Skeletal muscle cell (primary cell): ENCODE measurements at regions not wholly inside any gene's neighbourhood (a gene's known extent, or its start where the extent isn't known, plus 50 kb on each side); places are given as distances from the start of the nearest gene placed in this dataset.
"Not testable (repeated sequence)": the region's sequence is repeated elsewhere in the genome, so short reads cannot be mapped to it uniquely, and the experiment has no call there.

Experiments
- DNase-seq: peaks from one replicate; pipeline ENCODE4 v3.0.0-alpha.2; 2010; ENCODE audit warnings: low read depth
- H3K4me3 ChIP-seq: 2 replicates; pipeline ENCODE4 v1.5.1; 2011; ENCODE audit warnings: low read depth, mild to moderate bottlenecking, control low read depth, low read length, moderate library complexity

- no peak for DNase-seq
- H3K4me3 ChIP-seq, result no peak overlapping the region
Observed at GRCh38 chr15:26212109-26212508, 349.0 kb upstream of the ATP10A start.

DNA sequence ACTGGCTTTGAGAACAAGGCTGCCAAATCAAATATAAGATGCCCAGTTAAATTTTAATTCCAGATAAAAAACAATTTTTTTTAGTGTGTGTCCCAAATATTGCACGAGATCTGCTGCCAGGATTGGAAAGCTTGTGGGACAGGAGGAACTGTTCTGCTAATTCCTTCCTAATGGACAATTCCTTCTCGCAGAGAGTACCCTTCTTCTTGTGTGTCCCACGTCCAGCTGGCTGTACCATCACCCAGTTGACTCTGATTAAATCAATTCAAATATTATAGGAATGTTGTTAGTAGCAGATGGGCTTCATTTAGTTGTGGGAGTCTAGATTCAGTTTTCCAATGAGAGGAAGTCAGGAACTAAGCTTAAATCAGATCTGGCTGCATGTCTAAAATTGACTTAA, 347.9 kb upstream of the ATP10A start:
- no peak overlapping the region for H3K4me3 ChIP-seq
- DNase-seq, result no peak

DNA sequence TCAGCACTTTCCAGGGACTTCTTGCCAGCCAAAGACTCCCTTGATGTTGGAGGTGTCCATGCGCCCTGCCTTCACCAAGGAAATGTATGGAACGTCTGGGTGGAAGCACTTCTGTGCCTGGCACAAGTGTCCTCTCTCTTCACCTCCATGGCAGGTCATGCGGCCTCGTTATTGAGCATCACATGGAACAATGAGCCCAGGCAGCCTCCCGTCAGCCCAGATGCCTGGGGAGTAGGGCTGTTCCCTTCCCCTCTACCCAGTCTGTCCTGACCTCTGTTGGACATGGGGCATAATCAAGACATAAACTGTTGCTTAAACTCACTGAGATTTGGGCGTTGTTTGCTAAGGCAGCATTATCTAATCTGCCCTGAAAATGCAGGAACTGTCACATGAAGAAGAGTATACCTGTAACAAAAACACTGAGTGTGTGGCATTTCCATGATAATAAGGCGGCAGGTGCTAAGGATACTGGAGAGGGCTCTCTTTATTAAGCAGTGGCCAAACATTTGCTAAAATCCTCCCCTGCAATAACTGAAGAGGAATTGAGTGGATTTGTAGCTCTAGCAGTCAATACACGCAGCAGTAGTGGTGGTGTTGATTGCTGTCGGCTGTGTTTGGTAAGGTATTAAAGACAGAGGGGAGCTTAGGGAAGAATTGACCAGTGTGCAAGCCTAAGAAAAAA, 338.2 kb upstream of the ATP10A start:
- DNase-seq, result no peak
- H3K4me3 ChIP-seq, result no peak overlapping the region

- no peak overlapping the region for H3K4me3 ChIP-seq
- no peak for DNase-seq
Observed at GRCh38 chr15:26200427-26200826, 337.3 kb upstream of the ATP10A start.

DNA sequence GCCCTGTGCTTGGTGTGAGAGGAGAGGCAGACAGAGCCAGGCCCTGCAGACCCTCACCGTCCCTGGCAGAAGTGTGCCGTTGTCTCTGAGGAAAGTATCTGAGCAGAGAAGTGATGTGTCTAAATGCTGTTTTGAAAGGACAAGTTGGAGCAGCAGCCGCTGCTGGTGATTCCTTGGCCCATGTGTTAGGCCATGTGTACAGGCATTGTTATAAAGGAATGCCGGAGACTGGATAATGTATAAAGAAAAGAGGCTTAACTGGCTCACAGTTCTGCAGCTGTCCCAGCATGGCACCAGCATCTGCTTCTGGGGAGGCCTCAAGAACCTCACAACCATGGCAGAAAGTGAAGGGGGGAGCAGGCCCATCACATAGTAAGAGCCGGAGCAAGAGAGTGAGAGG, 334.6 kb upstream of the ATP10A start:
- no peak for DNase-seq
- no peak overlapping the region for H3K4me3 ChIP-seq

DNA sequence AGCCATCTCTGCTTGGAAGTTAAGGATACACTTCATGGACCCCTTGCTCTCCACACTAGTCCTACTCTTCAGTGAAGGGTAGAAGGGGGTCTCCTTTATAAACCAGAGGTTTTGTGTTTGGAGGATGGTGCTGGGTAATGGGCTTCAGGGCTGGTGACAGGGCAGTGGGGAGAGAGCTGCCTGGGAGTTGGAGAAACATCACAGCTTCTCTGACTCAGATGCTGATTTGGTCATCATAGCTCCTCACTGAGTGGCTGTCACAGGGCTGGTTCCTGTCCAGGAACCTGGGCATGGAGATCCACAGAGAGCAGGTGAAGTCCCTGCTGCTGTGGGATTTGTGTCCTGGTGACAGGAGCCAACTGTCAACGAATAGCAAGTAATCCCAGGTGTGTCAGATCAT, 333.9 kb upstream of the ATP10A start:
- no peak for DNase-seq
- no peak overlapping the region for H3K4me3 ChIP-seq

GRCh38 chr15:26191193-26191592, 328.1 kb upstream of the ATP10A start:
- DNase-seq, result no peak
- H3K4me3 ChIP-seq, result no peak overlapping the region

GRCh38 chr15:26186138-26186537, 323.0 kb upstream of the ATP10A start:
- DNase-seq, H3K4me3 ChIP-seq: not testable (repeated sequence)

DNA sequence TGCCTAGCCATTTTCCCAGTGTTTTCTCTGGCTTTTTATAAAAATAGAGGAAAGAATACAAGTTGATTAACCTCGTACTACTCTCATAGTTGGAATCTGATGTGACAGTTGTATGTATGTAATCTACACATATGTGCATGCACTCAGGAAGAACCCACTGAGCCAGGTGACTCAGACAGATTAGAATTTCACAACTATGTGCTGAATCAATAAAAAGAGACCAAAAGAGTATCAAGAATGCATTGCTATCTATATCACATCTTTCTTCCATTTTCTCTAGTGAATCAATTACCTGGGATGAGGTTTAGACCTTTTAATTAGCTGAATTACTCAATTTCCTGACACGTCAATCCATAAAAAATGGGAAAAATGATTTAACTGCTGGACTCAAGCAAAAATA, 319.3 kb upstream of the ATP10A start:
- no peak overlapping the region for H3K4me3 ChIP-seq
- DNase-seq, result no peak

GRCh38 chr15:26179906-26180305, 316.8 kb upstream of the ATP10A start:
- H3K4me3 ChIP-seq, result no peak overlapping the region
- DNase-seq, result no peak

DNA sequence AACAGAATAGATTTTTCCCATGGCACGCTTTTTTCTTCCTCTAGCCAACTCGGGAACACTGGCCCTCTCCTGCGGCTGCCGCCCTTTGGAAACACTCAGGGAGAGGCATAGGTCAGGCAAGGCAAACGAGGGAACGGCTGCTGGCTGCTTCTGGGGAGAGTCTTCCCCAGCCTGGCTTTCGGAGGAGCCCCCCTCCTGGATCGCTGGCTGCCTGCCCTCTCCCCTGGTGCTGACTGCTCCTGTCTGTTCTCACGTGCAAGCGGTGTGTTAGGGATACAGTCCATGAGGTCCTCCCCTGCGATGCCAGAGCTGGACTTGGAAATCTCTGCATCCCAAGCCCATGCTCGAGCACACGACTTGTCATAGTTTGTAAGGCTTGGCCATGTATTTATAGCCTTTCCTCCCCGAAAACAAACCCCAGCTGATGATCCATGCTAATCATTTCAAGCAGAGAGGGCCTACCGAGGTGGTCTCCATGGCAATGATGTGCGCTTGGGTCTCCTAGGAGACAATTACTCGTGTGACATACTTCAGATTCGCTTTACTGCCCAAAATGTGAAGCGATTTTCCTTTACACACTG, 315.6 kb upstream of the ATP10A start:
- DNase-seq, result no peak
- no peak overlapping the region for H3K4me3 ChIP-seq

GRCh38 chr15:26177816-26178215, 314.7 kb upstream of the ATP10A start:
- no peak overlapping the region for H3K4me3 ChIP-seq
- no peak for DNase-seq

DNA sequence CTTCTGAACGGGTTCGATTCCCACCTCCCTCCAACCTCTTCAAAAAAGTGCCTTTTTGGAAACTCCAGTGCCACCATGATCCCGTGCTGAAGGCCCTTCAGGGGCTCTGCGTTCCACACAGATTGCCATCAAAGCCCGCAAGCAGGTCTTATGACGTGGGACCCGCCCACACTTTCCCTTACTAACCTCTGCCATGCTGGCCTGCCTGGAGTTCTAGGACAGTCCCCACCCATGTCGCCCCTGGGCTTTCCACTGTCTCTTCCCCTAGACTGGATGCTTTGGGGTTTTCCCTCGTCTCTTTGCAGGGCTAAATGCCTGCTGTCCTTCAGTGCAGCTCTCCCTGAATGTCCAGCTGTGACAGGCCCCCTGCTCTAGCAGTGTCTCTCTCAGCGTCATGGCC, 313.7 kb upstream of the ATP10A start:
- H3K4me3 ChIP-seq, result no peak overlapping the region
- no peak for DNase-seq

GRCh38 chr15:26171266-26171665, 308.1 kb upstream of the ATP10A start:
- H3K4me3 ChIP-seq, result no peak overlapping the region
- no peak for DNase-seq

GRCh38 chr15:26166429-26166828, 303.3 kb upstream of the ATP10A start:
- DNase-seq, result no peak
- no peak overlapping the region for H3K4me3 ChIP-seq

GRCh38 chr15:26165546-26165945, 302.4 kb upstream of the ATP10A start:
- DNase-seq, result no peak

GRCh38 chr15:26160343-26160742, 297.2 kb upstream of the ATP10A start:
- no peak overlapping the region for H3K4me3 ChIP-seq
- no peak for DNase-seq

More at GRCh38 chr15:26165546-26165945, 302.4 kb upstream of the ATP10A start:
- H3K4me3 ChIP-seq, result no peak overlapping the region

- DNase-seq, result no peak
- H3K4me3 ChIP-seq, result no peak overlapping the region
Observed at GRCh38 chr15:26158176-26158575, 295.0 kb upstream of the ATP10A start.

- no peak overlapping the region for H3K4me3 ChIP-seq
- DNase-seq, result no peak
Observed at GRCh38 chr15:26157081-26157480, 294.0 kb upstream of the ATP10A start.

DNA sequence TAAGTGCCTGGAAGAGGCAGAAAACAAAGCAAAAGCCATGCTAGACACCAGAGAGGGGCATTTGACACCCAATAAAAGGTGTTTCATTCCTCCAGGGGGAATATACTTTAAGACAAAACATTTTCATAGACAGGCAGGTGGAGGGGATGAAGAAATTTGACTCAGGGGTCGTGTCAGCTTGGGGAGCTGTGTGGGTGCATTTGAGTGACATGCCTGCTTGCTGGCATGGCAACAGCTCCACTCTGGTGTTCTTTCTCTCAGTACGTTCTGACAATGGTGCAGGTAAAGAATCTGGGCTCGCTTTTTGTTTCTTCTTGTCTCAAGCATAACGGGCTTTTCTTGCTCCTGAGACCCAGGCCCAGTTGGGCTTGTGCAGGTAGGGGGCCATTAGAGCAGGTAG, 292.9 kb upstream of the ATP10A start:
- no peak overlapping the region for H3K4me3 ChIP-seq
- DNase-seq, result no peak

DNA sequence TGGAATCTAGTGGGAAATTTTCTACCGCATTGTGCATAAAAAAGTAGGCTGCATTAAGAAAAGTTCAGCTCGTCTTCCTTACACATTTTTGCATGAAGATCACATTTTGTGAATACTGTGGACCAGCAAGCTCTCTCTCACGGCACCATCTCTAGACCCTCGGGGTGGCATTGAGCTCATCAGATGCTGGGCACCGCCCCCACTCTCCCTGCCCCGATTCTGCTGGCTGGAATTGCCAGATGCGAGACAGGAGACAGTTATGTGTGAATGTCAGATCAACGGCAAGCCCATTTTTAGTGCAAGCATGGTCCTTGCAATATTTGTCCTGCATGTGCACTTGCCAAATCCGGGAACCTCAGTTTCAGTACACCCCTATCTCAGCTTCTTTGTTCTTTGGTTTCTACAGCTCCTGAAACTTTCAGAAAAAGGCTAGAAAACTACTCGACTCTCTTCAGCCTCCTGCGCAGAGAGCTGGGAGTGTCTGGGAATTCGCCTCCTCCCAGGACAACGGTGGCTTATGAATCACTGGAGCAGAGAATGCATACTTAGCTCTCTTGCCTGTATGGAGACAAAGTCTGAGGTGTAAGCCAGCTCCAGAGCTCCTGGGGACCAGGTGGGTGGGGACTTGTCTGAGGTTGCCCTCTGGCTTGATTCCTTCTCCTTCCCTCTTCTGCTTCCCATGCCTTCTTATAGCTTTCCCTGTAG, 285.2 kb upstream of the ATP10A start:
- no peak overlapping the region for H3K4me3 ChIP-seq
- DNase-seq, result no peak
